Fibroblast of lung (primary cell): ENCODE measurements at regions not wholly inside any gene's neighbourhood (a gene's known extent, or its start where the extent isn't known, plus 50 kb on each side); places are given as distances from the start of the nearest gene placed in this dataset.

Experiments
- DNase-seq, 2 donors: peaks; one replicate each; pipeline versions ENCODE4 v3.0.0 to v3.0.0-alpha.2; 2010; ENCODE audit warnings: low read depth in 2 of 2
- H2AFZ ChIP-seq: 2 replicates; pipeline ENCODE4 v1.5.1; 2012; ENCODE audit warnings: low read length, control low read depth, inconsistent platforms
- H3K27ac ChIP-seq: 2 replicates; pipeline ENCODE4 v1.5.1; 2011; ENCODE audit warnings: low read length, control low read depth; ENCODE audit not compliant: insufficient read depth
- H3K27me3 ChIP-seq: 2 replicates; pipeline ENCODE4 v1.5.1; 2011; ENCODE audit warnings: mild to moderate bottlenecking, low read length; ENCODE audit not compliant: control insufficient read depth, insufficient read depth
- H3K36me3 ChIP-seq: 2 replicates; pipeline ENCODE4 v1.5.1; 2011; ENCODE audit warnings: low read length; ENCODE audit not compliant: control insufficient read depth, insufficient read depth
- H3K4me1 ChIP-seq: 2 replicates; pipeline ENCODE4 v1.5.1; 2011; ENCODE audit warnings: low read length; ENCODE audit not compliant: control insufficient read depth, insufficient read depth; ENCODE audit errors: extremely low read depth
- H3K4me2 ChIP-seq: 2 replicates; pipeline ENCODE4 v1.5.1; 2011; ENCODE audit warnings: low read length, control low read depth; ENCODE audit not compliant: insufficient read depth; ENCODE audit errors: extremely low read depth
- H3K4me3 ChIP-seq, 4 experiments: fragments of 200-600 bp in 1 of 4; sonication (generic) in 1 of 4; replicated peaks in 1 of 4; 2 replicates each; pipeline ENCODE4 v1.5.1; 2011 to 2016; ENCODE audit warnings: low read length in 4 of 4, low read depth in 3 of 4, mild to moderate bottlenecking in 3 of 4, control low read depth in 2 of 4, inconsistent platforms in 1 of 4, mixed read lengths in 1 of 4; ENCODE audit not compliant: insufficient read depth in 1 of 4; ENCODE audit errors: control extremely low read depth in 1 of 4
- H3K79me2 ChIP-seq: 2 replicates; pipeline ENCODE4 v1.5.1; 2012; ENCODE audit warnings: mild to moderate bottlenecking, low read length, inconsistent platforms; ENCODE audit not compliant: control insufficient read depth, insufficient read depth
- H3K9ac ChIP-seq: 2 replicates; pipeline ENCODE4 v1.5.1; 2011; ENCODE audit warnings: mild to moderate bottlenecking, low read length, control low read depth; ENCODE audit not compliant: insufficient read depth
- H3K9me3 ChIP-seq: 2 replicates; pipeline ENCODE4 v1.5.1; 2012; ENCODE audit warnings: low read depth, low read length; ENCODE audit not compliant: control insufficient read depth, insufficient read depth
- H4K20me1 ChIP-seq: 2 replicates; pipeline ENCODE4 v1.5.1; 2011; ENCODE audit warnings: low read length; ENCODE audit not compliant: control insufficient read depth, insufficient read depth; ENCODE audit errors: extremely low read depth
- EZH2 ChIP-seq: IDR thresholded peaks from 2 replicates; pipeline ENCODE4 v1.5.1; 2012; ENCODE audit warnings: low read length, control low read depth, mild to moderate bottlenecking; ENCODE audit errors: missing control alignments
- TF ChIP-seq, protein P1 (sequence below), 2 donors: IDR thresholded peaks in 1 of 2; conservative IDR thresholded peaks in 1 of 2; 1 replicate in 1 of 2; 2 replicates in 1 of 2; pipeline ENCODE4 v1.5.1; 2011 to 2012; ENCODE audit warnings: low read length in 2 of 2, control low read depth in 1 of 2, inconsistent platforms in 1 of 2, low read depth in 1 of 2, mild to moderate bottlenecking in 1 of 2

DNA sequence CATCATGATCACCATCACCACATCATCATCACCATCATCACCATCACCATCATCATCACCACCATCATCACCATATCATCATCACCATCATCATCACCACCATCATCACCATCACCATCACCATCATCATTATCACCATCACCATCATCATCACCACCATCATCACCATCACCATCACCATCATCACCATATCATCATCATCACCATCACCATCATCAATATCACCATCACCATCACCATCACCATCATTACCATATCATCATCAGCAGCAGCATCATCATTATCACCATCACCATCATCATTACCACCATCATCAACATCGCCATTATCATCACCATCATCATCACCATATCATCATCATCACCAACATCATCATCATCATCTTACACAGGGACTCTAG is 351.1 kb downstream of the MIAT start:
- Histone ChIP-seq H3K79me2 (no peaks in the 10 kb centered on the region), H2AFZ (no peak overlapping the region), H3K9ac (no peak overlapping the region), H4K20me1 (no peaks in the 10 kb centered on the region), H3K9me3 (no peaks in the 10 kb centered on the region), H3K27me3 (no peaks in the 10 kb centered on the region), H3K27ac (no peak overlapping the region), H3K36me3 (no peaks in the 10 kb centered on the region), H3K4me3 (no peak overlapping the region), H3K4me2 (no peak overlapping the region), H3K4me1 (no peaks in the 10 kb centered on the region)
- no peak for TF ChIP-seq EZH2
- TF ChIP-seq, protein P1, sequence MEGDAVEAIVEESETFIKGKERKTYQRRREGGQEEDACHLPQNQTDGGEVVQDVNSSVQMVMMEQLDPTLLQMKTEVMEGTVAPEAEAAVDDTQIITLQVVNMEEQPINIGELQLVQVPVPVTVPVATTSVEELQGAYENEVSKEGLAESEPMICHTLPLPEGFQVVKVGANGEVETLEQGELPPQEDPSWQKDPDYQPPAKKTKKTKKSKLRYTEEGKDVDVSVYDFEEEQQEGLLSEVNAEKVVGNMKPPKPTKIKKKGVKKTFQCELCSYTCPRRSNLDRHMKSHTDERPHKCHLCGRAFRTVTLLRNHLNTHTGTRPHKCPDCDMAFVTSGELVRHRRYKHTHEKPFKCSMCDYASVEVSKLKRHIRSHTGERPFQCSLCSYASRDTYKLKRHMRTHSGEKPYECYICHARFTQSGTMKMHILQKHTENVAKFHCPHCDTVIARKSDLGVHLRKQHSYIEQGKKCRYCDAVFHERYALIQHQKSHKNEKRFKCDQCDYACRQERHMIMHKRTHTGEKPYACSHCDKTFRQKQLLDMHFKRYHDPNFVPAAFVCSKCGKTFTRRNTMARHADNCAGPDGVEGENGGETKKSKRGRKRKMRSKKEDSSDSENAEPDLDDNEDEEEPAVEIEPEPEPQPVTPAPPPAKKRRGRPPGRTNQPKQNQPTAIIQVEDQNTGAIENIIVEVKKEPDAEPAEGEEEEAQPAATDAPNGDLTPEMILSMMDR (conservative IDR thresholded peaks at IDR 0.05 in 1 of 2, IDR thresholded peaks at IDR 0.05 in 1 of 2; ENCODE audit: low read depth in 1 of 2, low read length in 2 of 2): no peak
- no peak for DNase-seq

DNA sequence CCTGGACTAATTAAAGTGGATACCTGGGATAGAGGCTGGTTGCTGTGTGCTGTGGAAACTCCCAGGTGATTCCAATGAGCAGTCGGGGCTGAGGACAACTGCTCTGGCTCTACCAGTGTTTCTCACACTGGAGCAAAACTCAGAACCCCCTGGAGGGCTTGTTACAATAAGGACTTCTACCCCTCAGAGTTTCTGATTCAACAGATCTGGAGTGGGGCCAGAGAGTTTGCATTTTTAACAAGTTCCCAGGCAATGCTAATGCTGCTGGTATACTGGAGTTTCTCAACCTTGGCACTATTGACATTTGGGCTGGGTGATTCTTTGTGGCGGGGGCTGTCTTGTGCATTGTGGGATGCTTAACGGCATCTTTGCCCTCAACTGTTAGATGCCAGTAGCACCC is 353.7 kb downstream of the MIAT start:
- H3K36me3 ChIP-seq: no peaks in the 10 kb centered on the region
- H3K79me2 ChIP-seq: no peaks in the 10 kb centered on the region
- no peak overlapping the region for H3K9ac ChIP-seq
- no peak overlapping the region for H2AFZ ChIP-seq
- TF ChIP-seq, protein P1 (conservative IDR thresholded peaks at IDR 0.05 in 1 of 2, IDR thresholded peaks at IDR 0.05 in 1 of 2; ENCODE audit: low read depth in 1 of 2, low read length in 2 of 2): no peak
- no peak for TF ChIP-seq EZH2
- peak in 1 of 2 donors; percentile 32 for DNase-seq
- no peaks in the 10 kb centered on the region for H4K20me1 ChIP-seq
- H3K27me3 ChIP-seq: no peaks in the 10 kb centered on the region
- H3K4me1 ChIP-seq: no peaks in the 10 kb centered on the region
- no peak overlapping the region for H3K4me2 ChIP-seq
- no peaks in the 10 kb centered on the region for H3K9me3 ChIP-seq
- no peak overlapping the region for H3K27ac ChIP-seq
- H3K4me3 ChIP-seq: no peak overlapping the region

DNA sequence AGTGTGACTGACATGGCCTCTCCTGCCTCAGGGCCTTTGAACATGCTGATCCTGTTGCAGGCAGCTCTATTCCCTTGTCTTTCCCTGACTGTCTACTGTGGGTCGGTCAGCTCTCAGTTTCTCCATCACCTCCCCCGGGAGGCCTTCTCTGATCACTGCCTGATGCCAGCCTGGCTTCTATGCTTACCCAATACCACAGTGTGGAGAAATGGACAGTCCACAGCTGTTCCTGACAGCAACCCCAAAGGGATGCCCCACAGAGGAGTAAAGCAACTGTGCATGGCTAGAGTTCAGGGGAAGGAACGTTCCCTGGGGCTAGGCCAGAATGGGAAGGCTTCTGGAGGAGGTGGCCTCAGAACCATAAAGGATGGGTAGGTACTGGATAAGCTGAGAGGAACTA is 354.3 kb downstream of the MIAT start:
- TF ChIP-seq, protein P1 (conservative IDR thresholded peaks at IDR 0.05 in 1 of 2, IDR thresholded peaks at IDR 0.05 in 1 of 2; ENCODE audit: low read depth in 1 of 2, low read length in 2 of 2): no peak
- no peak for TF ChIP-seq EZH2
- Histone ChIP-seq H4K20me1 (no peaks in the 10 kb centered on the region), H3K79me2 (no peaks in the 10 kb centered on the region), H2AFZ (no peak overlapping the region), H3K27me3 (peaks cover 1% of the 10 kb centered on the region), H3K9ac (no peak overlapping the region), H3K9me3 (no peaks in the 10 kb centered on the region), H3K4me3 (no peak overlapping the region), H3K4me2 (no peak overlapping the region), H3K4me1 (no peaks in the 10 kb centered on the region), H3K27ac (no peak overlapping the region), H3K36me3 (no peaks in the 10 kb centered on the region)
- no peak for DNase-seq
